ENCODE measurements at regions not wholly inside any gene's neighbourhood (a gene's known extent, or its start where the extent isn't known, plus 50 kb on each side); places are given as distances from the start of the nearest gene placed in this dataset.
A peak's percentile ranks its signal among the peaks of the same experiment; 100 is the strongest.

DNA sequence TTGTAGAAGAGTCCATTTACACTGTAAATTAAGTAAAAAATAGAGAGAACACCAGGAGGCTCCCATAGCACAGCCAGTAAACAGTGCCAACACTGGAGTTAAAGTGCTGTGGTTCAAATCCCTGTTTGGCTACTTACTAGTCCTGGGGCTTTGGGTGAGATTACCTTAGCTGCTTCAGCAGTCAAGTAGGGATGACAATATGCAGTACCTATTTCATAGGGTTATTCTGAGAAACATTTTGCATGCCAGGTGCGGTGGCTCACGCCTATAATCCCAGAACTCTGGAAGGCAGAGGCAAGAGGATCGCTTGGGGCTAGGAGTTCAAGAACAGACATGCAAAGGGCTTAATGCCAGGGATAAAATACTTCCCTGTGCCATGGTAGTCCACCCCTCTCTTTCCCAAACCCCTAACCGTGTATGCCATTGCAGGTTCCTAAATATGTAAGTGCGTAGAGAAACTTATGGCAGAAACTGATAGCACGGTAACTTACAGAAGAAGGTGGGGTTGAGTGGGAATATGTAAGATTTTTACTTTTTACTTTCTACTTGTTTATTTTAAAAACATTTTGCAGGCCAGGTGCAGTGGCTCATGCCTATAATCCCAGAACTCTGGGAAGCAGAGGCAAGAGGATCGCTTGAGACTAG, 86.4 kb upstream of the PICALM start:
- ATAC-seq = no peak
- peaks cover 18 to 20% of the 10 kb centered on the region in 2 donors for H3K4me1 ChIP-seq

GRCh38 chr11:86153439-86153838, 84.6 kb upstream of the PICALM start:
- H3K36me3 ChIP-seq = no peaks in the 10 kb centered on the region
- H3K4me1 ChIP-seq = peaks cover 20 to 21% of the 10 kb centered on the region in 2 donors
- no peak overlapping the region for H3K27ac ChIP-seq
- no peak for DNase-seq
- TF ChIP-seq, protein P1, sequence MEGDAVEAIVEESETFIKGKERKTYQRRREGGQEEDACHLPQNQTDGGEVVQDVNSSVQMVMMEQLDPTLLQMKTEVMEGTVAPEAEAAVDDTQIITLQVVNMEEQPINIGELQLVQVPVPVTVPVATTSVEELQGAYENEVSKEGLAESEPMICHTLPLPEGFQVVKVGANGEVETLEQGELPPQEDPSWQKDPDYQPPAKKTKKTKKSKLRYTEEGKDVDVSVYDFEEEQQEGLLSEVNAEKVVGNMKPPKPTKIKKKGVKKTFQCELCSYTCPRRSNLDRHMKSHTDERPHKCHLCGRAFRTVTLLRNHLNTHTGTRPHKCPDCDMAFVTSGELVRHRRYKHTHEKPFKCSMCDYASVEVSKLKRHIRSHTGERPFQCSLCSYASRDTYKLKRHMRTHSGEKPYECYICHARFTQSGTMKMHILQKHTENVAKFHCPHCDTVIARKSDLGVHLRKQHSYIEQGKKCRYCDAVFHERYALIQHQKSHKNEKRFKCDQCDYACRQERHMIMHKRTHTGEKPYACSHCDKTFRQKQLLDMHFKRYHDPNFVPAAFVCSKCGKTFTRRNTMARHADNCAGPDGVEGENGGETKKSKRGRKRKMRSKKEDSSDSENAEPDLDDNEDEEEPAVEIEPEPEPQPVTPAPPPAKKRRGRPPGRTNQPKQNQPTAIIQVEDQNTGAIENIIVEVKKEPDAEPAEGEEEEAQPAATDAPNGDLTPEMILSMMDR (IDR thresholded peaks at IDR 0.05 in 4 of 5, conservative IDR thresholded peaks at IDR 0.05 in 1 of 5) = no peak
- TF ChIP-seq POLR2A (IDR thresholded peaks at IDR 0.05) = no peak
- intact Hi-C loops (cut with DNase I; ENCODE audit: low total_unique reads) = no loop called here
- H3K9me3 ChIP-seq = no peaks in the 10 kb centered on the region
- in situ Hi-C loops (cut with MboI; ENCODE audit: low sequenced_read_pairs in 4 of 4) = no loop called here
- H3K27me3 ChIP-seq = no peaks in the 10 kb centered on the region
- ATAC-seq = no peak
- H3K4me3 ChIP-seq = no peak overlapping the region

More for the DNA sequence above, 86.4 kb upstream of the PICALM start:
- no peaks in the 10 kb centered on the region for H3K36me3 ChIP-seq
- DNase-seq = no peak
- no peak overlapping the region for H3K4me3 ChIP-seq
- intact Hi-C loops (cut with DNase I; ENCODE audit: low total_unique reads) = no loop called here
- no peaks in the 10 kb centered on the region for H3K9me3 ChIP-seq
- no peak overlapping the region for H3K27ac ChIP-seq
- no peak for TF ChIP-seq POLR2A (IDR thresholded peaks at IDR 0.05)
- TF ChIP-seq, protein P1 (IDR thresholded peaks at IDR 0.05 in 4 of 5, conservative IDR thresholded peaks at IDR 0.05 in 1 of 5) = no peak
- no peaks in the 10 kb centered on the region for H3K27me3 ChIP-seq
- in situ Hi-C loops (cut with MboI; ENCODE audit: low sequenced_read_pairs in 4 of 4) = no loop called here

DNA sequence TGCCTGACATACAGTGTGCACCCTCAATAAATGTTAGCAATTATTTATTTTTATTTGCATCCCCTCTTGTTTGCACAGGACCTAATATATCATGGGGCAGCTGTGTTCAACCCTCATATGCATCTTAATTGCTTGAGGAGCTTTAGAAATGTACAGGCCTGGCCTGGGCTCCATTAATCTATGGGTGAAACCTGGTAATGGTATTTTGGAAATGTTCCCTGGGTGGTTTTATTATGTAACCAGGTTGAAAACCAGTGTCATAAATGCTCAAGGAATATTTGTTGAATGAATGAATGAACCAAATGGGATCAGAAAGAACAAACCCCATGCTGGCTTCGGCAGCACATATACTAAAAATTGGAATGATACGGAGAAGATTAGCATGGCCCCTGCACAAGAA, 84.0 kb upstream of the PICALM start:
- no peak for ATAC-seq
- in situ Hi-C loops (cut with MboI; ENCODE audit: low sequenced_read_pairs in 4 of 4) = no loop called here

GRCh38 chr11:86152006-86152862, 83.3 kb upstream of the PICALM start:
- DNase-seq (no peak), ATAC-seq (no peak)
- Histone ChIP-seq H3K36me3 (no peaks in the 10 kb centered on the region), H3K4me3 (no peak overlapping the region), H3K4me1 (peaks cover 20 to 21% of the 10 kb centered on the region in 2 donors), H3K9me3 (no peaks in the 10 kb centered on the region), H3K27me3 (no peaks in the 10 kb centered on the region), H3K27ac (peak overlapping the region in 1 of 4 donors; percentile 14)
- no peak for TF ChIP-seq POLR2A (IDR thresholded peaks at IDR 0.05)
- TF ChIP-seq, protein P1 (IDR thresholded peaks at IDR 0.05 in 4 of 5, conservative IDR thresholded peaks at IDR 0.05 in 1 of 5) = no peak
- in situ Hi-C loops (cut with MboI; ENCODE audit: low sequenced_read_pairs in 4 of 4) (no loop called here), intact Hi-C loops (cut with DNase I; ENCODE audit: low total_unique reads) (no loop called here)

More for the DNA sequence above, 84.0 kb upstream of the PICALM start:
- intact Hi-C loops (cut with DNase I; ENCODE audit: low total_unique reads) = no loop called here
- TF ChIP-seq, protein P1 (IDR thresholded peaks at IDR 0.05 in 4 of 5, conservative IDR thresholded peaks at IDR 0.05 in 1 of 5) = no peak
- no peak for TF ChIP-seq POLR2A (IDR thresholded peaks at IDR 0.05)
- Histone ChIP-seq H3K4me1 (peaks cover 20 to 21% of the 10 kb centered on the region in 2 donors), H3K9me3 (no peaks in the 10 kb centered on the region), H3K27ac (no peak overlapping the region), H3K4me3 (no peak overlapping the region), H3K27me3 (no peaks in the 10 kb centered on the region), H3K36me3 (no peaks in the 10 kb centered on the region)
- no peak for DNase-seq

Measured in gastrocnemius medialis (tissue), 4 donors.